ENCODE measurements at regions not wholly inside any gene's neighbourhood (a gene's known extent, or its start where the extent isn't known, plus 50 kb on each side); places are given as distances from the start of the nearest gene placed in this dataset.

GRCh38 chr3:139286241-139286640 is 57.6 kb upstream of the MRPS22 start:
- no peak for TF ChIP-seq GATA2 (IDR thresholded peaks at IDR 0.05; ENCODE audit: low read depth, low read length)
- no peak for TF ChIP-seq GATA3 (IDR thresholded peaks at IDR 0.05; ENCODE audit: low read depth, low read length)

Measured in SH-SY5Y (cell line).